Liver (tissue), 8 donors: ENCODE measurements at regions not wholly inside any gene's neighbourhood (a gene's known extent, or its start where the extent isn't known, plus 50 kb on each side); places are given as distances from the start of the nearest gene placed in this dataset.

ENCODE experiments used
- DNase-seq: peaks from one replicate; pipeline ENCODE4 v3.0.0-alpha.2; 2017; ENCODE audit warnings: low spot score
- H3K27ac ChIP-seq, 2 donors: one replicate each; pipeline ENCODE4 v1.7.0; 2013; ENCODE audit warnings: inconsistent platforms in 2 of 2, low read length in 2 of 2, control low read depth in 1 of 2, low read depth in 1 of 2, mild to moderate bottlenecking in 1 of 2
- H3K27me3 ChIP-seq, 4 donors: one replicate each; pipeline versions ENCODE4 v1.6.1 to v1.7.0; 2013; ENCODE audit warnings: low read length in 3 of 4, inconsistent platforms in 1 of 4, mild to moderate bottlenecking in 1 of 4, moderate library complexity in 1 of 4; ENCODE audit not compliant: control insufficient read depth in 4 of 4, insufficient read depth in 4 of 4
- H3K36me3 ChIP-seq, 4 donors: one replicate each; pipeline versions ENCODE4 v1.6.1 to v1.7.0; 2013; ENCODE audit warnings: low read length in 3 of 4, mild to moderate bottlenecking in 3 of 4, low read depth in 1 of 4, moderate library complexity in 1 of 4; ENCODE audit not compliant: control insufficient read depth in 4 of 4, insufficient read depth in 3 of 4
- H3K4me1 ChIP-seq, 4 donors: one replicate each; pipeline versions ENCODE4 v1.6.1 to v1.7.0; 2013; ENCODE audit warnings: low read length in 3 of 4, mild to moderate bottlenecking in 3 of 4, moderate library complexity in 1 of 4; ENCODE audit not compliant: control insufficient read depth in 4 of 4, insufficient read depth in 4 of 4
- H3K4me3 ChIP-seq, 3 donors: one replicate each; pipeline versions ENCODE4 v1.6.1 to v1.7.0; 2013; ENCODE audit warnings: low read length in 3 of 3, control low read depth in 1 of 3, low read depth in 1 of 3, mild to moderate bottlenecking in 1 of 3
- H3K9ac ChIP-seq, 2 donors: one replicate each; pipeline ENCODE4 v1.7.0; 2013; ENCODE audit warnings: low read length in 2 of 2, mild to moderate bottlenecking in 2 of 2, moderate library complexity in 2 of 2, control low read depth in 1 of 2, low read depth in 1 of 2
- H3K9me3 ChIP-seq, 4 donors: one replicate each; pipeline versions ENCODE4 v1.6.1 to v1.7.0; 2013; ENCODE audit warnings: low read length in 3 of 4; ENCODE audit not compliant: control insufficient read depth in 4 of 4
- ATF3 ChIP-seq: IDR thresholded peaks from 2 replicates; pipeline ENCODE4 v1.6.1; 2016; ENCODE audit warnings: antibody characterized with exemption
- CTCF ChIP-seq: fragments of 150-350 bp; IDR thresholded peaks from 2 replicates; pipeline ENCODE4 v1.5.1; 2017; ENCODE audit warnings: improper control_type of control experiment, low read depth, low read length; ENCODE audit not compliant: missing input control
- EGR1 ChIP-seq, 2 donors: IDR thresholded peaks; 2 replicates each; pipeline ENCODE4 v1.6.1; 2016 to 2018; ENCODE audit warnings: antibody characterized with exemption in 2 of 2, low read depth in 2 of 2
- FOXA1 ChIP-seq: IDR thresholded peaks from 2 replicates; pipeline ENCODE4 v1.6.1; 2016; ENCODE audit warnings: antibody characterized with exemption
- FOXA2 ChIP-seq: IDR thresholded peaks from 2 replicates; pipeline ENCODE4 v1.6.1; 2016; ENCODE audit warnings: antibody characterized with exemption
- GABPA ChIP-seq, 2 donors: IDR thresholded peaks in 1 of 2; conservative IDR thresholded peaks in 1 of 2; 2 replicates each; pipeline ENCODE4 v1.6.1; 2016; ENCODE audit warnings: antibody characterized with exemption in 2 of 2, mild to moderate bottlenecking in 1 of 2, moderate library complexity in 1 of 2
- HNF4A ChIP-seq, 2 donors: conservative IDR thresholded peaks; 2 replicates each; pipeline ENCODE4 v1.6.1; 2016; ENCODE audit warnings: antibody characterized with exemption in 2 of 2, mild to moderate bottlenecking in 2 of 2
- HNF4G ChIP-seq: IDR thresholded peaks from 2 replicates; pipeline ENCODE4 v1.6.1; 2016; ENCODE audit warnings: antibody characterized with exemption
- JUND ChIP-seq, 2 donors: IDR thresholded peaks; 2 replicates each; pipeline ENCODE4 v1.6.1; 2016; ENCODE audit warnings: antibody characterized with exemption in 2 of 2
- MAX ChIP-seq: IDR thresholded peaks from 2 replicates; pipeline ENCODE4 v1.6.1; 2016; ENCODE audit warnings: antibody characterized with exemption
- NR2F2 ChIP-seq: IDR thresholded peaks from 2 replicates; pipeline ENCODE4 v1.6.1; 2016; ENCODE audit warnings: antibody characterized with exemption
- RAD21 ChIP-seq, 2 donors: IDR thresholded peaks; 2 replicates each; pipeline ENCODE4 v1.6.1; 2016; ENCODE audit warnings: antibody characterized with exemption in 2 of 2, mild to moderate bottlenecking in 2 of 2
- RXRA ChIP-seq, 2 donors: IDR thresholded peaks; 2 replicates each; pipeline ENCODE4 v1.6.1; 2017 to 2018; ENCODE audit warnings: antibody characterized with exemption in 2 of 2, mild to moderate bottlenecking in 1 of 2
- SP1 ChIP-seq: IDR thresholded peaks from 2 replicates; pipeline ENCODE4 v1.6.1; 2018; ENCODE audit warnings: antibody characterized with exemption, mild to moderate bottlenecking
- TAF1 ChIP-seq: conservative IDR thresholded peaks from 2 replicates; pipeline ENCODE4 v1.6.1; 2016; ENCODE audit warnings: antibody characterized with exemption, mild to moderate bottlenecking
- YY1 ChIP-seq: IDR thresholded peaks from 2 replicates; pipeline ENCODE4 v1.6.1; 2016; ENCODE audit warnings: antibody characterized with exemption, mild to moderate bottlenecking
- WGBS: extraction: QIAGEN DNeasy Blood & Tissue Kit; methylation state at CpG from one replicate; pipeline ENCODE4 v1.1.7; 2013; 5-methylcytosine and 5-hydroxymethylcytosine counted together
- TF ChIP-seq, protein P1 (sequence below): IDR thresholded peaks from 2 replicates; pipeline ENCODE4 v1.6.1; 2016; ENCODE audit warnings: antibody characterized with exemption
- TF ChIP-seq, protein P2 (sequence below): IDR thresholded peaks from 2 replicates; pipeline ENCODE4 v1.6.1; 2016; ENCODE audit warnings: antibody characterized with exemption, mild to moderate bottlenecking
- donor health status: healthy.
- donor health status: healthy.
- donor health status: healthy.
- donor health status: healthy.
- donor health status: healthy.

GRCh38 chr20:48056218-48056617, 270.9 kb upstream of the SULF2 start:
- Histone ChIP-seq H3K4me3 (no peak overlapping the region), H3K36me3 (no peaks in the 10 kb centered on the region), H3K27me3 (peaks cover 0 to 2% (median 0%) of the 10 kb centered on the region in 4 donors), H3K9me3 (peaks cover 0 to 5% (median 0%) of the 10 kb centered on the region in 4 donors), H3K4me1 (no peaks in the 10 kb centered on the region), H3K27ac (no peak overlapping the region), H3K9ac (no peak overlapping the region)
- no peak for TF ChIP-seq FOXA1
- TF ChIP-seq JUND (IDR thresholded peaks at IDR 0.05) = no peak
- no peak for TF ChIP-seq RXRA (IDR thresholded peaks at IDR 0.05)
- TF ChIP-seq RAD21 (IDR thresholded peaks at IDR 0.05) = no peak
- TF ChIP-seq ATF3 = no peak
- TF ChIP-seq HNF4G = no peak
- TF ChIP-seq, protein P1, sequence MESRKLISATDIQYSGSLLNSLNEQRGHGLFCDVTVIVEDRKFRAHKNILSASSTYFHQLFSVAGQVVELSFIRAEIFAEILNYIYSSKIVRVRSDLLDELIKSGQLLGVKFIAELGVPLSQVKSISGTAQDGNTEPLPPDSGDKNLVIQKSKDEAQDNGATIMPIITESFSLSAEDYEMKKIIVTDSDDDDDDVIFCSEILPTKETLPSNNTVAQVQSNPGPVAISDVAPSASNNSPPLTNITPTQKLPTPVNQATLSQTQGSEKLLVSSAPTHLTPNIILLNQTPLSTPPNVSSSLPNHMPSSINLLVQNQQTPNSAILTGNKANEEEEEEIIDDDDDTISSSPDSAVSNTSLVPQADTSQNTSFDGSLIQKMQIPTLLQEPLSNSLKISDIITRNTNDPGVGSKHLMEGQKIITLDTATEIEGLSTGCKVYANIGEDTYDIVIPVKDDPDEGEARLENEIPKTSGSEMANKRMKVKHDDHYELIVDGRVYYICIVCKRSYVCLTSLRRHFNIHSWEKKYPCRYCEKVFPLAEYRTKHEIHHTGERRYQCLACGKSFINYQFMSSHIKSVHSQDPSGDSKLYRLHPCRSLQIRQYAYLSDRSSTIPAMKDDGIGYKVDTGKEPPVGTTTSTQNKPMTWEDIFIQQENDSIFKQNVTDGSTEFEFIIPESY = no peak
- TF ChIP-seq NR2F2 = no peak
- TF ChIP-seq, protein P2, sequence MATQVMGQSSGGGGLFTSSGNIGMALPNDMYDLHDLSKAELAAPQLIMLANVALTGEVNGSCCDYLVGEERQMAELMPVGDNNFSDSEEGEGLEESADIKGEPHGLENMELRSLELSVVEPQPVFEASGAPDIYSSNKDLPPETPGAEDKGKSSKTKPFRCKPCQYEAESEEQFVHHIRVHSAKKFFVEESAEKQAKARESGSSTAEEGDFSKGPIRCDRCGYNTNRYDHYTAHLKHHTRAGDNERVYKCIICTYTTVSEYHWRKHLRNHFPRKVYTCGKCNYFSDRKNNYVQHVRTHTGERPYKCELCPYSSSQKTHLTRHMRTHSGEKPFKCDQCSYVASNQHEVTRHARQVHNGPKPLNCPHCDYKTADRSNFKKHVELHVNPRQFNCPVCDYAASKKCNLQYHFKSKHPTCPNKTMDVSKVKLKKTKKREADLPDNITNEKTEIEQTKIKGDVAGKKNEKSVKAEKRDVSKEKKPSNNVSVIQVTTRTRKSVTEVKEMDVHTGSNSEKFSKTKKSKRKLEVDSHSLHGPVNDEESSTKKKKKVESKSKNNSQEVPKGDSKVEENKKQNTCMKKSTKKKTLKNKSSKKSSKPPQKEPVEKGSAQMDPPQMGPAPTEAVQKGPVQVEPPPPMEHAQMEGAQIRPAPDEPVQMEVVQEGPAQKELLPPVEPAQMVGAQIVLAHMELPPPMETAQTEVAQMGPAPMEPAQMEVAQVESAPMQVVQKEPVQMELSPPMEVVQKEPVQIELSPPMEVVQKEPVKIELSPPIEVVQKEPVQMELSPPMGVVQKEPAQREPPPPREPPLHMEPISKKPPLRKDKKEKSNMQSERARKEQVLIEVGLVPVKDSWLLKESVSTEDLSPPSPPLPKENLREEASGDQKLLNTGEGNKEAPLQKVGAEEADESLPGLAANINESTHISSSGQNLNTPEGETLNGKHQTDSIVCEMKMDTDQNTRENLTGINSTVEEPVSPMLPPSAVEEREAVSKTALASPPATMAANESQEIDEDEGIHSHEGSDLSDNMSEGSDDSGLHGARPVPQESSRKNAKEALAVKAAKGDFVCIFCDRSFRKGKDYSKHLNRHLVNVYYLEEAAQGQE = no peak
- TF ChIP-seq SP1 = no peak
- TF ChIP-seq FOXA2 = no peak
- TF ChIP-seq YY1 = no peak
- no peak for TF ChIP-seq CTCF
- no peak for TF ChIP-seq EGR1 (IDR thresholded peaks at IDR 0.05; ENCODE audit: low read depth in 2 of 2)
- TF ChIP-seq GABPA (IDR thresholded peaks at IDR 0.05 in 1 of 2, conservative IDR thresholded peaks at IDR 0.05 in 1 of 2) = no peak
- TF ChIP-seq TAF1 = no peak
- no peak for DNase-seq
- 57% methylated on average over 2 of the region's 2 CpGs for WGBS

- 59% methylated on average over 7 of the region's 7 CpGs for WGBS
- Histone ChIP-seq H3K27ac (no peak overlapping the region), H3K9ac (no peak overlapping the region), H3K27me3 (peaks cover 0 to 2% (median 0%) of the 10 kb centered on the region in 4 donors), H3K4me1 (no peaks in the 10 kb centered on the region), H3K4me3 (no peak overlapping the region), H3K36me3 (no peaks in the 10 kb centered on the region), H3K9me3 (peaks cover 0 to 5% (median 1%) of the 10 kb centered on the region in 4 donors)
- DNase-seq = no peak
- TF ChIP-seq, protein P2 = no peak
- TF ChIP-seq HNF4G = no peak
- TF ChIP-seq RAD21 (IDR thresholded peaks at IDR 0.05) = no peak
- TF ChIP-seq CTCF = no peak
- TF ChIP-seq JUND (IDR thresholded peaks at IDR 0.05) = no peak
- TF ChIP-seq HNF4A (conservative IDR thresholded peaks at IDR 0.05) = no peak
- TF ChIP-seq YY1 = no peak
- TF ChIP-seq FOXA2 = no peak
- no peak for TF ChIP-seq MAX
Observed at GRCh38 chr20:48054051-48054450, 268.8 kb upstream of the SULF2 start.
